22Rv1 (cell line): ENCODE measurements at regions not wholly inside any gene's neighbourhood (a gene's known extent, or its start where the extent isn't known, plus 50 kb on each side); places are given as distances from the start of the nearest gene placed in this dataset.

Experiments
- CTCF ChIP-seq: fragments of 450-650 bp; IDR thresholded peaks from 2 replicates; pipeline ENCODE4 v1.5.1; 2017; ENCODE audit warnings: mild to moderate bottlenecking
- ZFX ChIP-seq: fragments of 450-650 bp; IDR thresholded peaks from 2 replicates; pipeline ENCODE4 v1.6.1; 2017; ENCODE audit warnings: antibody characterized with exemption, borderline replicate concordance

DNA sequence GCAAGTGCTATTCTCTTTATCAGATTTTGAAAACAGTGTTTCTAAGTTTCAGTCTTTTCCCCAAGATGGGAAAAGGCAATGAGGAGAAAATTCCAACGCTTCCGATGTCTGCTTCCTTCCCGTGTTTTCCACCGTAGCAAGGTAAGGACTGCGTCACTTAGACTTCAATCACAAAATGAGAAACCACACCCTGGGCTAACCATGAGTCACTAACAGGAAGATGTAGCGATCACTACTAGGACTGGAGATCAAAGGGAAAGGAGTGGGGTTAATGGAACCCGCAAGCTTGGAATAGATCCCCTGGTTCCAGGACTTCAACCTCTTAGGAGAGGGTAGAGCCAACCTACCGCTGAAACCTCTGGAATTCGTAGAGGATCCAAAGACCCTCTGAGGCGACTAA lies 250.7 kb upstream of the ZFP42 start:
- TF ChIP-seq CTCF (no peak), ZFX (no peak)
